Testis (tissue), 2 donors: ENCODE measurements at regions not wholly inside any gene's neighbourhood (a gene's known extent, or its start where the extent isn't known, plus 50 kb on each side); places are given as distances from the start of the nearest gene placed in this dataset.

Source experiments
- CTCF ChIP-seq, 3 experiments: fragments of 450-650 bp in 2 of 3; fragments of 200-600 bp in 1 of 3; sonication (generic) in 1 of 3; IDR thresholded peaks; one replicate each; pipeline ENCODE4 v1.5.1; 2016 to 2019; ENCODE audit warnings: antibody characterized with exemption in 3 of 3, mild to moderate bottlenecking in 2 of 3, moderate library complexity in 1 of 3
- POLR2A ChIP-seq: fragments of 450-650 bp; IDR thresholded peaks from one replicate; pipeline ENCODE4 v1.6.1; 2017; ENCODE audit warnings: antibody characterized with exemption, mild to moderate bottlenecking, moderate library complexity

GRCh38 chr20:61134296-61135030 is 117.6 kb upstream of the CDH4 start:
- TF ChIP-seq CTCF (IDR thresholded peaks at IDR 0.05), result no peak
- no peak for TF ChIP-seq POLR2A
